Stomach (tissue), 4 donors: ENCODE measurements at regions not wholly inside any gene's neighbourhood (a gene's known extent, or its start where the extent isn't known, plus 50 kb on each side); places are given as distances from the start of the nearest gene placed in this dataset.

Source experiments
- CTCF ChIP-seq, 7 experiments: fragments of 450-650 bp in 4 of 7; fragments of 200-600 bp in 3 of 7; sonication (generic) in 3 of 7; IDR thresholded peaks; one replicate each; pipeline ENCODE4 v1.5.1; 2016 to 2019; ENCODE audit warnings: antibody characterized with exemption in 7 of 7, control low read depth in 2 of 7, mild to moderate bottlenecking in 1 of 7
- POLR2A ChIP-seq, 4 donors: fragments of 450-650 bp; IDR thresholded peaks; one replicate each; pipeline ENCODE4 v1.6.1; 2016; ENCODE audit warnings: antibody characterized with exemption in 4 of 4, control low read depth in 2 of 4, mild to moderate bottlenecking in 1 of 4, moderate library complexity in 1 of 4
- POLR2AphosphoS5 ChIP-seq, 3 donors: sonication (generic); formaldehyde crosslinking; IDR thresholded peaks; one replicate each; pipeline ENCODE4 v1.6.1; 2016; ENCODE audit warnings: antibody characterized with exemption in 3 of 3

GRCh38 chr4:12139296-12139695, 710.6 kb upstream of the HS3ST1 start:
- no peak for TF ChIP-seq POLR2A (IDR thresholded peaks at IDR 0.05)
- no peak for TF ChIP-seq CTCF (IDR thresholded peaks at IDR 0.05)
- no peak for TF ChIP-seq POLR2AphosphoS5 (IDR thresholded peaks at IDR 0.05)
